K562 (cell line): ENCODE measurements at regions not wholly inside any gene's neighbourhood (a gene's known extent, or its start where the extent isn't known, plus 50 kb on each side); places are given as distances from the start of the nearest gene placed in this dataset.
"Not testable (repeated sequence)": the region's sequence is repeated elsewhere in the genome, so short reads cannot be mapped to it uniquely, and the experiment has no call there.

Experiments
- CCAR2 ChIP-seq: fragments of 200-400 bp; formaldehyde crosslinking; IDR thresholded peaks from 2 replicates; pipeline ENCODE4 v1.6.1; 2017; ENCODE audit warnings: mild to moderate bottlenecking, low read depth, low read length
- POLR2AphosphoS5 ChIP-seq: IDR thresholded peaks from 2 replicates; pipeline ENCODE4 v1.6.1; 2011; ENCODE audit warnings: mild to moderate bottlenecking, low read depth, low read length, moderate library complexity; ENCODE audit not compliant: control insufficient read depth, insufficient read depth
- YY1 ChIP-seq, 3 experiments: IDR thresholded peaks; 2 replicates each; pipeline ENCODE4 v1.6.1; 2011; ENCODE audit warnings: low read length in 2 of 3, mild to moderate bottlenecking in 2 of 3, moderate library complexity in 2 of 3, borderline replicate concordance in 1 of 3, control low read depth in 1 of 3, low read depth in 1 of 3; ENCODE audit not compliant: insufficient read depth in 3 of 3, insufficient replicate concordance in 2 of 3, control insufficient read depth in 1 of 3, insufficient read length in 1 of 3; ENCODE audit errors: extremely low read depth in 1 of 3
- TF ChIP-seq, protein P1 (sequence below): fragments of 450-650 bp; formaldehyde crosslinking; conservative IDR thresholded peaks from 2 replicates; pipeline ENCODE4 v1.4.0; 2022; ENCODE audit warnings: mild to moderate bottlenecking, missing genetic modification characterization
- TF ChIP-seq, protein P2 (sequence below), 2 experiments: IDR thresholded peaks in 1 of 2; conservative IDR thresholded peaks in 1 of 2; 2 replicates each; pipeline ENCODE4 v1.6.1; 2016; ENCODE audit warnings: low read depth in 2 of 2, mild to moderate bottlenecking in 1 of 2, missing compliant biosample characterization in 1 of 2, missing genetic modification characterization in 1 of 2, moderate library complexity in 1 of 2
- TF ChIP-seq, protein P3 (sequence below), 2 experiments: fragments of 450-650 bp; formaldehyde crosslinking in 1 of 2; IDR thresholded peaks; 2 replicates each; pipeline versions ENCODE4 v1.4.0 to v1.6.1; 2014 to 2020; ENCODE audit warnings: mild to moderate bottlenecking in 2 of 2, borderline replicate concordance in 1 of 2, low read depth in 1 of 2

DNA sequence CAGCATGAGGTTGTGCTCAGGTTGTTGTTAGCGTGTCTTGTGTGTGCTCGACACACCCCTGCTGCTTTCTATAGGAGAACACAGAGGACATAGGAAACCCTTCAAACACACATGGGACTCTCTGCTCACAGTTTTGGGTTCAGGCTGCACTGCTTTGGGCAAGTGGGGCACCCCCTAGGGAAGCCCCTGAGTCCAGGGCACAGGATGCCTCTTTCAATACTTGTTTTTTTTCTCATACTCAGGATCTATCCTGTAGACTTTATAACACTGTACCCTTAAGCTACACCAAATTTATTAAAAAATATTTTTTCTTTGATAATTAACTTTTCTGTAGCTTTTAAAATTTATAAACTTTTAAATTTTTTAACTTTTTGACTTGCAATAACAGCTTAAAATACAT lies 55.3 kb upstream of the POTEG start:
- not testable (repeated sequence) for TF ChIP-seq YY1 (IDR thresholded peaks at IDR 0.05; ENCODE audit: borderline replicate concordance in 1 of 3, control insufficient read depth in 1 of 3, extremely low read depth in 1 of 3, insufficient read depth in 3 of 3, insufficient read length in 1 of 3, insufficient replicate concordance in 2 of 3, low read depth in 1 of 3, low read length in 2 of 3); POLR2AphosphoS5; CCAR2
- TF ChIP-seq, protein P1, sequence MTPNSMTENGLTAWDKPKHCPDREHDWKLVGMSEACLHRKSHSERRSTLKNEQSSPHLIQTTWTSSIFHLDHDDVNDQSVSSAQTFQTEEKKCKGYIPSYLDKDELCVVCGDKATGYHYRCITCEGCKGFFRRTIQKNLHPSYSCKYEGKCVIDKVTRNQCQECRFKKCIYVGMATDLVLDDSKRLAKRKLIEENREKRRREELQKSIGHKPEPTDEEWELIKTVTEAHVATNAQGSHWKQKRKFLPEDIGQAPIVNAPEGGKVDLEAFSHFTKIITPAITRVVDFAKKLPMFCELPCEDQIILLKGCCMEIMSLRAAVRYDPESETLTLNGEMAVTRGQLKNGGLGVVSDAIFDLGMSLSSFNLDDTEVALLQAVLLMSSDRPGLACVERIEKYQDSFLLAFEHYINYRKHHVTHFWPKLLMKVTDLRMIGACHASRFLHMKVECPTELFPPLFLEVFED, result not testable (repeated sequence)
- TF ChIP-seq, protein P2, sequence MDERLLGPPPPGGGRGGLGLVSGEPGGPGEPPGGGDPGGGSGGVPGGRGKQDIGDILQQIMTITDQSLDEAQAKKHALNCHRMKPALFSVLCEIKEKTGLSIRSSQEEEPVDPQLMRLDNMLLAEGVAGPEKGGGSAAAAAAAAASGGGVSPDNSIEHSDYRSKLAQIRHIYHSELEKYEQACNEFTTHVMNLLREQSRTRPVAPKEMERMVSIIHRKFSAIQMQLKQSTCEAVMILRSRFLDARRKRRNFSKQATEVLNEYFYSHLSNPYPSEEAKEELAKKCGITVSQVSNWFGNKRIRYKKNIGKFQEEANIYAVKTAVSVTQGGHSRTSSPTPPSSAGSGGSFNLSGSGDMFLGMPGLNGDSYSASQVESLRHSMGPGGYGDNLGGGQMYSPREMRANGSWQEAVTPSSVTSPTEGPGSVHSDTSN (CRISPR knock-in tag; IDR thresholded peaks at IDR 0.05; ENCODE audit: low read depth), result not testable (repeated sequence)
- TF ChIP-seq, protein P2 (tag; conservative IDR thresholded peaks at IDR 0.05; ENCODE audit: low read depth), result not testable (repeated sequence)
- TF ChIP-seq, protein P3, sequence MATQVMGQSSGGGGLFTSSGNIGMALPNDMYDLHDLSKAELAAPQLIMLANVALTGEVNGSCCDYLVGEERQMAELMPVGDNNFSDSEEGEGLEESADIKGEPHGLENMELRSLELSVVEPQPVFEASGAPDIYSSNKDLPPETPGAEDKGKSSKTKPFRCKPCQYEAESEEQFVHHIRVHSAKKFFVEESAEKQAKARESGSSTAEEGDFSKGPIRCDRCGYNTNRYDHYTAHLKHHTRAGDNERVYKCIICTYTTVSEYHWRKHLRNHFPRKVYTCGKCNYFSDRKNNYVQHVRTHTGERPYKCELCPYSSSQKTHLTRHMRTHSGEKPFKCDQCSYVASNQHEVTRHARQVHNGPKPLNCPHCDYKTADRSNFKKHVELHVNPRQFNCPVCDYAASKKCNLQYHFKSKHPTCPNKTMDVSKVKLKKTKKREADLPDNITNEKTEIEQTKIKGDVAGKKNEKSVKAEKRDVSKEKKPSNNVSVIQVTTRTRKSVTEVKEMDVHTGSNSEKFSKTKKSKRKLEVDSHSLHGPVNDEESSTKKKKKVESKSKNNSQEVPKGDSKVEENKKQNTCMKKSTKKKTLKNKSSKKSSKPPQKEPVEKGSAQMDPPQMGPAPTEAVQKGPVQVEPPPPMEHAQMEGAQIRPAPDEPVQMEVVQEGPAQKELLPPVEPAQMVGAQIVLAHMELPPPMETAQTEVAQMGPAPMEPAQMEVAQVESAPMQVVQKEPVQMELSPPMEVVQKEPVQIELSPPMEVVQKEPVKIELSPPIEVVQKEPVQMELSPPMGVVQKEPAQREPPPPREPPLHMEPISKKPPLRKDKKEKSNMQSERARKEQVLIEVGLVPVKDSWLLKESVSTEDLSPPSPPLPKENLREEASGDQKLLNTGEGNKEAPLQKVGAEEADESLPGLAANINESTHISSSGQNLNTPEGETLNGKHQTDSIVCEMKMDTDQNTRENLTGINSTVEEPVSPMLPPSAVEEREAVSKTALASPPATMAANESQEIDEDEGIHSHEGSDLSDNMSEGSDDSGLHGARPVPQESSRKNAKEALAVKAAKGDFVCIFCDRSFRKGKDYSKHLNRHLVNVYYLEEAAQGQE (IDR thresholded peaks at IDR 0.05; ENCODE audit: borderline replicate concordance), result not testable (repeated sequence)
- TF ChIP-seq, protein P3 (CRISPR knock-in tag; IDR thresholded peaks at IDR 0.05; ENCODE audit: low read depth), result not testable (repeated sequence)
